22Rv1 (cell line): ENCODE measurements at regions not wholly inside any gene's neighbourhood (a gene's known extent, or its start where the extent isn't known, plus 50 kb on each side); places are given as distances from the start of the nearest gene placed in this dataset.

Experiments
- ZFX ChIP-seq: fragments of 450-650 bp; IDR thresholded peaks from 2 replicates; pipeline ENCODE4 v1.6.1; 2017; ENCODE audit warnings: antibody characterized with exemption, borderline replicate concordance
- TF ChIP-seq, protein P1 (sequence below): fragments of 450-650 bp; IDR thresholded peaks from 2 replicates; pipeline ENCODE4 v1.5.1; 2017; ENCODE audit warnings: mild to moderate bottlenecking

DNA sequence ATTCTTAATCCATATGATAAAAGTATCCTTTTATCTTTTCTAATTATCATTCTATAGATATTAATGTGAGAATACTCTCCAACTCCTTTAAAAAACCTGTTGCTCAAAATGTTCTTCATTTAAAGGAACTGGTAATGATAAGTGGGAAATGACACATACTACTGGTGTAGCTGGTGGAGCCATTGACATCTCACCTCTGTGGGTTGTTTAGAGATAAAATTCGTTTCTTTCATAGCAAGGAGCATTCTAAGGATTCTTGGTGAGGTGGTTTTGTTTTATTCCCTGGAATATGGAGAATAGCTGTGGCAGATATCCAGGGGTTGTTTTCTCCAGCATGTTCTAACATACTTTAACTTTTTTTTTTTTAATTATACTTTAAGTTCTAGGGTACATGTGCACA lies 299.8 kb upstream of the THBS1 start:
- TF ChIP-seq, protein P1, sequence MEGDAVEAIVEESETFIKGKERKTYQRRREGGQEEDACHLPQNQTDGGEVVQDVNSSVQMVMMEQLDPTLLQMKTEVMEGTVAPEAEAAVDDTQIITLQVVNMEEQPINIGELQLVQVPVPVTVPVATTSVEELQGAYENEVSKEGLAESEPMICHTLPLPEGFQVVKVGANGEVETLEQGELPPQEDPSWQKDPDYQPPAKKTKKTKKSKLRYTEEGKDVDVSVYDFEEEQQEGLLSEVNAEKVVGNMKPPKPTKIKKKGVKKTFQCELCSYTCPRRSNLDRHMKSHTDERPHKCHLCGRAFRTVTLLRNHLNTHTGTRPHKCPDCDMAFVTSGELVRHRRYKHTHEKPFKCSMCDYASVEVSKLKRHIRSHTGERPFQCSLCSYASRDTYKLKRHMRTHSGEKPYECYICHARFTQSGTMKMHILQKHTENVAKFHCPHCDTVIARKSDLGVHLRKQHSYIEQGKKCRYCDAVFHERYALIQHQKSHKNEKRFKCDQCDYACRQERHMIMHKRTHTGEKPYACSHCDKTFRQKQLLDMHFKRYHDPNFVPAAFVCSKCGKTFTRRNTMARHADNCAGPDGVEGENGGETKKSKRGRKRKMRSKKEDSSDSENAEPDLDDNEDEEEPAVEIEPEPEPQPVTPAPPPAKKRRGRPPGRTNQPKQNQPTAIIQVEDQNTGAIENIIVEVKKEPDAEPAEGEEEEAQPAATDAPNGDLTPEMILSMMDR = no peak
- no peak for TF ChIP-seq ZFX
